GM12873 (cell line): ENCODE measurements at regions not wholly inside any gene's neighbourhood (a gene's known extent, or its start where the extent isn't known, plus 50 kb on each side); places are given as distances from the start of the nearest gene placed in this dataset.

Experiments
- CTCF ChIP-seq: IDR thresholded peaks from 2 replicates; pipeline ENCODE4 v1.5.1; 2012; ENCODE audit warnings: low read depth, mild to moderate bottlenecking, moderate library complexity, low read length, control low read depth; ENCODE audit not compliant: insufficient read depth; ENCODE audit errors: missing control alignments

GRCh38 chr2:52340171-52340570 is 1308.2 kb upstream of the NRXN1 start:
- TF ChIP-seq CTCF: no peak

- no peak for TF ChIP-seq CTCF
These were observed 1305.0 kb upstream of the NRXN1 start for GRCh38 chr2:52336951-52337350.

GRCh38 chr2:52335727-52336126 is 1303.8 kb upstream of the NRXN1 start:
- no peak for TF ChIP-seq CTCF

GRCh38 chr2:52334185-52334584 is 1302.3 kb upstream of the NRXN1 start:
- TF ChIP-seq CTCF: no peak

- no peak for TF ChIP-seq CTCF
These were observed 1295.7 kb upstream of the NRXN1 start for GRCh38 chr2:52327641-52328040.

- no peak for TF ChIP-seq CTCF
These were observed 1282.3 kb upstream of the NRXN1 start for GRCh38 chr2:52314231-52314630.

GRCh38 chr2:52312486-52312885 is 1280.6 kb upstream of the NRXN1 start:
- TF ChIP-seq CTCF: no peak
